ENCODE measurements at regions not wholly inside any gene's neighbourhood (a gene's known extent, or its start where the extent isn't known, plus 50 kb on each side); places are given as distances from the start of the nearest gene placed in this dataset.

GRCh38 chr7:121576148-121576917 lies 180.2 kb upstream of the FAM3C start:
- no peak for TF ChIP-seq CTCF (IDR thresholded peaks at IDR 0.05)
- TF ChIP-seq POLR2A (IDR thresholded peaks at IDR 0.05), result no peak

Data from esophagus squamous epithelium (tissue), 4 donors.